Inferior parietal cortex (tissue), 1 donor: ENCODE measurements at regions not wholly inside any gene's neighbourhood (a gene's known extent, or its start where the extent isn't known, plus 50 kb on each side); places are given as distances from the start of the nearest gene placed in this dataset.
"Not testable (repeated sequence)": the region's sequence is repeated elsewhere in the genome, so short reads cannot be mapped to it uniquely, and the experiment has no call there.

Experiments
- DNase-seq: peaks from one replicate; pipeline ENCODE4 v3.0.0-alpha.2; 2016; ENCODE audit errors: extremely low spot score

DNA sequence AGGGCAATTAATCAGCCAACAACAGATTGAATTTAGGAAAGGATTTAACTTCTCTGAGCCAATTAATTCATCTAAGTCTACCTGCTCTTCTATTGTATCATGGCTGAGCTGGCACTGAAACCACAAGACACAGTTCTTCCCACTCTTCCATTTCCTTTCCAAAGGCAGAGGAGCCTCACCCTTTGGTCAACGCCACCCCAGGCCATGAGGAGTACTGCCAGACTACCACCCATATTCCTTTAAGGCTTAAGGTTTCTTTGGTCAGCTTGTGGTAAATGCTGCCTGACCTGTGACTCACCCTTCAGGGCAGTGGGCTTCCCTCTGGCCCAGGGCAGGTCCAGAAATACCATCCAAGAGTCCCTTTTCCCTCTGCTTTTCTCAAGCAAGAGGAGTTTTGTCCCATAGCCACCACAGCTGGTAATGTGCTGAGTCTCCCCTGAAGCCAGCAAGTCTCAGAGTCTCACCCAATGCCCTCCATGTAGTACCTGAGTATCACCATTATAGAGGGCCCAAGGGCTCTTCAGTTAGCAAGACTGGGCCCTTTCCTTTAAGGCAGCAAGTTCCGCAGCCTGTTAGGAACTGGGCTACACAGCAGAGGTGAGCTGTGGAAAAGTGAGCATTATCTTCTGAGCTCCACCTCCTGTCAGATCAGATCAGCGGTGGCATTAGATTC, 900.5 kb upstream of the CRIM1 start:
- no peak for DNase-seq

DNA sequence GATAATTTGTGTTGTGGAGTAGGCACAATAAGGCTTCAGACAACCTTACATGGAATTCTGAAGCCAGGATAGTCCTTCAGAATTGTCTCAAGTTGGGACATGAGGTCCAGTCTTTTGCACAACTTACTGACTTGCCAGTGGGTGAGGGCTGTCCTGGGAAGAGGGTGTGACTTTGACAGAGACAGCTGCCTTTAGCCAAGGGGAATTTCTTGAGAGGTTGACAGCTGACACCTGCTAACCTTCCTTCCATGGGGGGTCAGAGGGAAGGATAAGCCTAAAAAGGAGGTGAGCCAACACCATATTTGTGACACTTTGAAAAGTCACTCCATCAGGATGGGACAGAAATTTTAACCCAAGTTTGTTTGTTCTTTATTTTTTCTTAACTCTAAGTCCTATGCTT, 907.8 kb upstream of the CRIM1 start:
- DNase-seq = no peak

DNA sequence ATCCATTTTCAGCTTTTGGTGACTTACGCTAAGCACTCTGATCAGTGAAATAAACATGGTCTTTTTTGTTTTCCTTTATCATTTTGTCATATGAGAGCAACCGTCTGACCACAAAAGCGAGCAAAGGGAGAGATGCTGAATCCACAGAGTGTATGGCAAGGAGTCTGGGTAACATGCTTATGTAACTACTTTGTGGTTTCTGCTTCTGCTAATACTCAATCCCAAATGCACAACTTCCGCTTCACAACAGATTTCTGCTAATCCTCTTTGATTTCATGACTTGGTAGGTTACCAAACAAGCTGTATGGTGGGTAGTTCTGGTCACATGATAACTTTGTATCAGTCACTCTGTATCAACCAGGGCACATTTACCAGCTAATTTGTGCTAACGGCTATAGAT, 908.4 kb upstream of the CRIM1 start:
- DNase-seq = no peak

DNA sequence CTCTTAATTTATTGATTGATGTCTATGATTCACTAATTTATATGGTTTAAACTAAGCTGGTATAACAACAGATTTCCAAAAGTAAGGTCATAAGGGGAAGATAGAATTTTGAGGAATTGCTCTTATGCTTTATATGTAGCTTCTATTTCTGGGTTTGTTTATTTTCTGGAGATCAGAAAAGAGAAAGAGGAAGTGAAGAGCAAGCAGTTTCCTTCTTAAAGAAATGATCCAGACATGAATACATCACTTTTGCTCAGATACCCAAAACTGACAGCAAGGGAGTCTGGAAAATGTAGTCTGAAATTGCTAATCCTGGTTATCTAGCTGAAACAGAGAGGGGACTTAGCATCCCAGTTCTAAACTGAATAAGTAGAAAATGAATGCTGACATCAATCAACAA, 912.5 kb upstream of the CRIM1 start:
- DNase-seq = no peak

DNA sequence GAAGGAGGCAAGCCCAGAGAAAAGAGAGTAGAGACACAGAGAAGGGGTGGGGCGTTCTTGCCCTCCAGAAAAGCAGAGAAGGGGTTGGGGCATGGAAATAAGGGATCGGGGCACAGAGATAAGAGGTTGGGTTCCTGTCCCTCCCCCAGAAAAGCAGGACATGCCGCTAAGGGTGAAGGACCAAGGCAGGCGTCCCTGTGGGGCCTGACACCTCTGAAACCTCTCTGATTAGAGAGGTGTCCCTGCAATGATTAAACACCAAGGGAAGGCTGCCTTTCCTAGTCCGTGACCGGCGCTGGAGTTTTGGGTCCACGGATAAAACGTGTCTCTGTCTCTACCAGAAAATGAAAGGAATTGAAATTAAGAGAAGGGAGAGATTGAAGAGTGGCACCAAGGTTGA, 914.0 kb upstream of the CRIM1 start:
- DNase-seq = not testable (repeated sequence)

DNA sequence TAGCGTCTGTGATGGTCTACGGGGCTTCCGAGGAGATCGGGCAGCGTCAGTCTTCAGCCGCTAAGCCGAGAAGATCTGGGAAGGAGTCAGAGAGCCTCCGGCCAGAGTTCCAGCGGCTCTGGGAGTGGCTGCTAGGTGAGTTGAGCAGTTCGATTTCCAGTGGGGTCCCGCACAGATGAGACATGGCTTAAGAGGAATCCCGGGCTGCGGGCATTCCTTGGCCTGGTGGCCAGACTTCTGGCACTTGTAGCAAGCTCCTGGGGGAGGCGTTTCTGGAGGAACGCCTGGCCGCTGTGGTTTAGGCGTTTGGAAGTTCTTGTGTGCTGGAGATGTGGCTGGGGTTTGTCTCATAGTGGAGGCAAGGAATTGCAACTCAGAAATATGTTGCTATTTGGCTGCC, 915.3 kb upstream of the CRIM1 start:
- DNase-seq = not testable (repeated sequence)

DNA sequence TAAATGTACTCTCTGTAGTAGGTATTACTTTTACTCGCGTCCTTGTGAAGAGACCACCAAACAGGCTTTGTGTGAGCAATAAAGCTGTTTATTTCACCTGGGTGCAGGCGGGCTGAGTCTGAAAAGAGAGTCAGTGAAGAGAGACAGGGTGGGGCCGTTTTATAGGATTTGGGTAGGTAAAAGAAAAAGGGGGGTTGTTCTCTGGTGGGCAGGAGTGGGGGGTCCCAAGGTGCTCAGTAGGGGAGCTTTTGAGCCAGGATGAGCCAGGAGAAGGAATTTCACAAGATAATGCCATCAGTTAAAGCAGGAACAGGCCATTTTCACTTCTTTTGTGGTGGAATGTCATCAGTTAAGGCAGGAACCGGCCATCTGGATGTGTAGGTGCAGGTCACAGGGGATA, 918.7 kb upstream of the CRIM1 start:
- DNase-seq = not testable (repeated sequence)

DNA sequence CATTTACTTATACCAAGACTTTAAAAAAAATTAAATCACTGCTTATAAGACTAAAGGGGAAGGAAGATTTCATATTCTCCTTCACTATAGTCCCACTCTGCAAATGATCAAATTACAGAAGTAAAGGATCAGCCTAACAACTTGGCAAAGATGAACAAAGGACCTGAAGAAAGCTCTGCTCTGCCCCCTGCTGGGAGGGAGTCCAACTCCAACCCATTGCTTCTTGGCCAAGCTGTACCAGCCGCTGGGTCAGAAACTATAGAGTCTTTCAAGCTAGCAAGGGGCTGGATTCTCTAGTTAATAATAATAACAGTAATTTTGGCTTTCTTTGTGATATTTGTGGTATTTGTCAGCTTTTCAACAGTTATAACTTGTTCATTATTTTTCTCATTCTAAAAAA, 927.0 kb upstream of the CRIM1 start:
- DNase-seq = peak; percentile 49

DNA sequence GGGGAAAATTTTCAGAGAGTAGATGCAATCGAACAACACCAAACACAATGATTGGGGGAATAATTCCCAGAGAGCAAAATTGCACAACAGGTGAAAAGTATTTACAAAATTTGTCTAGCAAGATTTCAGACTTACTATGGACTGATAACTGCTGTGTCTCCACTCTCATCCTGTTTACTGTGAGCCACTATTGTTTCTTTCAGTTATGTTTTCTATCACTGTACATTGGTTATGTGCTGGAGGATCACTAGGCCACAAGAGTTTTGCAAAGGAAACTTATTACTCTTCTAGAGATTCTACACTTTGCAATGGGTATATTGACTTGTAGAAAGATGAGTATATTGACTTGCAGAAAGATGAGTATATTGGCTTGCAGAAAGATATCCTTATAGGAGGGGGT, 934.1 kb upstream of the CRIM1 start:
- DNase-seq = no peak

DNA sequence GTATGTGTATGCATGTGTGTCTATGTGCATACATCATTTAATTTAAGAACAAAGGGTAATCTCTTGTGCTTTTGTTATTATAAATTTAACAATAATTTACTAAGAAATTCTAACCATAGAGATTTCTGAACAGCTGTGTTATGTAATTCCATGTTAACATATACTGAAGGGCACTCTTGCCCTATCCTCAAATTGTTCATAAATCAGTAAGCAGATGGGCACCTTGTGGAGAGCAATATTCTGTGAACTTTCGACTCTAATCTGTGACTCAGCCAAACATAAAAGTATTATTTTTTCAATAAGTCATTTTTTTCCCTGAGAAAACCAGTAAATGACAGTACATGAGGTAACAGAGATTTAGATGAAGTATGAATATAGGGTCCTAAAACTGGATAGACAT, 938.3 kb upstream of the CRIM1 start:
- no peak for DNase-seq

DNA sequence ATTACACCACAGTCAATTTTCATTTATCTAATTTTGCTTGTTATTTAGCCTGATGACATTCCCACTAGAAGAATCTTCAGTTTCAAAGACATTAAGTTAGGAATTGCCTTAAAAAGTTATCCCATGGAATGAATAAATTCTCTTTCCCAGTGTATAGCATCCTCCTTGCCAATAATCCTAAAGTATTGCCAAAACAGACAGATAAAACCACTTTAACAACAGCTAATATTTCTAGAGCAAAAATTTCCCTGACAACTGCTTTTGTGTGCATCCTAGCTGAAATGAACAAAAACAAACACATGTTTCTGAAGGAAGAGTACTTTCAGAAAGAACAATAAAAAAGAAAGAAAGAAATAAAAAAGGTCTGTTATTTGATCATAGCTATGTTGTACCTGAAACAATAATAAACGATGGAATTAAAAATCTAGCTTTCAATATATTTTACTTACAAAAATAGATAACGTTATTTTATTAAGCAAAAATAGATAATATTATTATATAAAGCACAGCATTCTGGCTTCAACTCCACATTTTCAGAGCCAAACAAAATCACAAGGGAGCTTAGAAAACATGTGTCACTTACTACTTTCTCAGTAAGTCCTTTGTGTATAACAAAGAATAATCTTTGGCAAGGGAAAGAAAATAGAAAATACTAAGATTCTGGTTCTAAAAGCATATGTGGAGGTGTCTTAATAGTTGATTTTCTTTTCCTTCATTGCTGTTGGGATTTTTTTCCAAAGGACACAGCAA, 939.0 kb upstream of the CRIM1 start:
- DNase-seq = no peak

DNA sequence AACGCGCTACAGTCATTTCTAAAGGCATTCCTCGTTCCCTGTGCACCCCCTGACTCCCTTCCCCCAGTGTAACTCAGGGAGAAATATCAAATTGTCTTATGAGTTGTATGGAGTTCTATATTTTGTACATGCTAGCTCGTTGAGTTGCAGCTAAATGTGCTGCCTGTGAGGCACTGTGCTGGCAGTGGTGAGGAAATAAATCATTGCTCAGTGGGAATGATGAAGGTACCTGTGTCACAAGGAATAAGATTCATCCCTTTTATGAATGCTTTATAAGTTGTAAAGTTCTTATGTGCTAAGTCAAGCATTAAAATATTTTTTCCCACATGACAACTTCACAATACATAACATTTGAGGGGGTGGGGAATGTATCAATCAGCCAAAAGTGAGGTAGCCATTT, 939.6 kb upstream of the CRIM1 start:
- DNase-seq = no peak

DNA sequence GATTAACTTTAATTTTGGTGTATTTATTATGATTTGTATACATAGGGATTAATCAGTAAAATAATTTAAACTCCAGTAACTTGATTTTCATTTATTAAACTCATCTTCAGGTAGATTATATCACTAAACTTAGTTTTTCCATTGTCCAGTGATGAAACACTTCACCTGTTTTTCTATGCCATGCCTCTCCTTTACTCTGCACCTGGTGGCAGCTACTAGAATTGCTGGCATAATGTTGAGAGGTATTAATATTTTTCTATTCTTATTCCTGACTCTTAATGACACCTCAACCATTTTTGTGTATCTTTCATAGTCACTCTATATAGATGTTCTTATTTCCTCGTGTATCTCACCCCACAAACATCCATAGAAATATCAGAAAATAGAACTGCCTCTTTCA, 940.3 kb upstream of the CRIM1 start:
- DNase-seq = no peak

DNA sequence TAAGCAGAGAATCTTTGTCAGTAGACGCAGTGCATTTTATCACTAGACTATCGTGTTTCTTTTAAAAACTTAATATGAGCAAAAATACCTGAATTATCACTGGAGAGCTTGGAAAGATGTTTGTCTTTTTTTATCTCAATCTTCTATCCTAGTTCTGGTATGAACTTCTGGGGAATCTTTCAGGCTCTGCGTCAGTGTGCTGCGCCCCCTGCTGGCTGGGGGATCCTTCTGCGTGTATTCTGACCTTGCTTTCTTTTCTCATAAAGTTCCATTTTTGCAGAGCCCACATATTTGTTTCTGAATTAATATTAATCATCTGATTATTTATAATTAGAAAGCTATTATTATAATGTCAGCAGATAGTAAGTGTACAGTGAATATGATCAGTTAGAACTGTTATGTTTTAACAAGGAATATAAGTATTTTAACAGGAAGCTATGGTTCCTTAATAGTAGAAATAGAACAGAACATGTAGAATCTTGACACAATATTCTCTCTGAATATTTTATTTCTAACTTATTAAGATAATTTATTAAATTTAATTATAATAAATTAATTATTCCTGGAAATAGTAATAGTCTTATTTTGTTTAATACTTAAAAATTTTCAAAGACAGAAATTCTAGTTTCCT, 945.0 kb upstream of the CRIM1 start:
- peak; percentile 81 for DNase-seq

DNA sequence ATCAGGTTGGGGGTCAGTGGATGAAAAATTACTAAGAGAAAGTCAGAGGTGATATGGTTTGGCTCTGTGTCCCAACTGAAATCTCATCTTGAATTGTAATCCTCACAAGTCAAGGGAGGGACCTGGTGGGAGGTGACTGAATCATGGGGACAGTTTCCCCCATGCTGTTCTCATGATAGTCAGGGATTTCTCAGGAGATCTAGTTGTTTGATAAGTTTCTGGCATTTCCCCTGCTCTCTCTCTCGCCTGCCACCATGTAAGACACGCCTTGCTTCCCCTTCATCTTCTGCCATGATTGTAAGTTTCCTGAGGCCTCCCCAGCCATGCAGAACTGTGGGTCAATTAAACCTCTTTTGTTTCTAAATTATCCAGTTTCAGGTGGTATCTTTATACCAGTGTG, 945.8 kb upstream of the CRIM1 start:
- DNase-seq = no peak

DNA sequence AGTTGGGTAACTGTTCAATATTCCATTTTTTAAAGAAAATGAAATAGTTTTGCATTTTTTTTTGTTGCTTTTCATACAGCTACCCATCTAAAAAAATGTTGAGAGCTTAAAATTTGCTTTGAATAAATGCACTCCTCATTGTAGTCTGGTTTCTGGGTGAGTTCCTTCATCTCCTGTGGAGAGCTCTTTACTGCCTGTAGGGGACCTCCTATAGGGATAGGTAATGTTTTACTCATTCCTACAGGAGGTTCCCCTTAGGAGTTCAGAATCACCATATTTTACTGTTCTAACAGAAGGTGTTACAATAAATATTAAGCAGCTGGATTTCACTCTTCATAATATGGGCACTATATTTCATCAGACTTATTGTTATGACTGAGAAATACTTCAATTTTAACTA, 947.3 kb upstream of the CRIM1 start:
- no peak for DNase-seq

DNA sequence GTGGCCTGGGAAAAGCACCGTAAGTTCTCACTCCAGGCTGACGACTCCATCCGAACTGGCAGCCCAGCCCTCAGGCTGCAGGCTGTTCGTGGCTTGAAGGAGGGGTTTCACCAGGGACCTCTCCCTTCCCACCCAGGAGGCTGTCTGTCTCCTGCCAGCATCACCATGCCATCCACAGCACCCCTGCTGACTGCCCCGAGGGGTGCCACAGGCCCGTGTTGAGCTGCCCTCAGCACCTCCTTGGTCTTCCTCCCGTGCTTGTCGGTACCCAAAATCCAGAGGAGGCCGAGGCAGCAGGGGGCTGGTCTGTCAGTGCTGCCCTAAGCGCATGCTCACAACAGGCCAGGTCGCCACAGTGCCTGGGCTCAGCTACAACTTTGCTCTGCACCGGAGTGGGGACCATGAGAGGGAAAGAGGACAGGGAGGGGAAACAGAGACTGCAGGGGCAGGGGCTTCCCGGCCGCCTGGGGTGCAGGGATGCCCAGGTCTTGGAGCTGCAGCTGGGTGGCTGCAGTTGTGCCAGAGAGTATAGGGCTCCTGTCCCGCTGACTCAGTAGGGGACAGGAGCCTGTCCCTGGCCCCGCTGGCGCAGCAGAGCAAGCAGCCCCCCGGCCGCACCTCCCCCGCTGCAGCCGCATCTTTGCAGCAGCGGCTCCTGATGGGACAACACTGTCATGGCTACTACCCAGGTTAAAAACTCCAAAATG, 963.7 kb upstream of the CRIM1 start:
- no peak for DNase-seq

DNA sequence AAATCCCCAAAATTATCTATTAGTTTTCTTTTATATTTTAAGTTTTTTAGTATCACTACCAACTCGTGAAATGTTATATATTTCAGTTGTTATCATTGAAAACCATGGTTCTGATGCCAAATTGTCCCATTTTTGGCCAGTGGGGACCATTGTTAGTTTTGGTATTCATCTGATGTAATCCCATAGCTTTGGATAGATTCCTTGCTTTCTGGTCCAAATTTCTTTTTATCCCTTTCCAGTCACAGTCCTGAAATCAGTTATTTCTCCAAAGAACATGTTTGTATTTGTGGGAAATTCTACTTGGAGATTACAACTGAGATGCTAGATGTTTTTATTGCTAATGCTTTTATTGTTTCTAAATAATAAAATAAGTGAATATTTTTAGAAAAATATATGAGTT, 976.8 kb upstream of the CRIM1 start:
- no peak for DNase-seq

DNA sequence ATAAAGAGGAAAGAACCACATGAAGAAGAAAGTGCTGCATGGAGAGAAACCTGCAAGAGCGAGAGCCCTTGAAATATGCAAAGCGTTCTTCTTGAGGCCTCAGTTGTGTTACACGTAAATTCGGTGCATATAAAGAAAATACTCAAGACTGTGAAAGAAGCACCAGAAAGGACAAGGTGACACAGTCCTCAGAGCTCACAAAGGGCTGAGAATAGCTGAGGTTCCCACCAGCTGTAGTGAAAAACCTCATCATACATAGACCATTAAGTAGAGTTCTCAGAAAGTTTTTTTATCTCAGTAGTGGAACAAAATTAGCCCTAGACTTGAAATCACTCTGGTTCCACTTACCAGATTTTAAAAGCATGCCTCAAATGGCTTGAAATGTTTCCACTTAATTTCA, 980.7 kb upstream of the CRIM1 start:
- no peak for DNase-seq

DNA sequence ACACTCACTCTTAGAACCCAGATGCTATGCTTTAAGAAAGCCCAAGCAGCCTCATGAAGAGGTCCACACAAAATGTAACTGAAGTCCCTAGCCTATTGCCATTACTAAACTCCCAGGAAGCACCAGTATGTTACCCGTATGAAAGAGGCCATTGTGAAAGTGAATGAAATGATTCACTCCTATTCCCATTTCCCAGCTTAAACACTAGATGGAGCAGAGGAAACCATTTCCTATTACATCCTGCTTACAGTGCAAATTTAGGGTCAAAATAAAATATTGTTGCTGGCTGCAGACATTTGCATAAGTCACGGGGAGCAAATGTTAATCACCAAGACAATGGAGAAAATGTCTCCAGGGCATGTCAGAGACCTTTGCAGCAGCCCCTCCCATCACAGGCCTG, 989.7 kb upstream of the CRIM1 start:
- DNase-seq = no peak

DNA sequence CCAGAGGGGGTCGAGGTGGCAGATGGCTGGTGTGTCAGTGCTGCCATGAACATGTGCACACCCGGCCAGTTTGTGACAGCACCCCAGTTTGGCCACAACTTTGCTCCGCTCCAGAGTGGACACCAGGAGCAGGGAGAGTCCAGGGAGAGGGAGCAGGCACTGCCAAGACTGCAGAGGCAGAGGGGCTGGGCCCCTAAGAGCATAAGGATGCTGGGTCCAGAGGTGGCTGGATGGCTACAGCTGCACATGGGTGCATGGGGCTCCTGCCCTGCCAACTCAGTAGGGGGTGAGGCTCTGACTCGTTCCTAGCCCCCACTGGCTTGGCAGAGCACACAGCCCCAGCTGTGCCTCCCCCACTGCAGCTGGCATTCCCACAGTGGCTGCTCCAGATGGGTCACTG, 999.2 kb upstream of the CRIM1 start:
- no peak for DNase-seq

DNA sequence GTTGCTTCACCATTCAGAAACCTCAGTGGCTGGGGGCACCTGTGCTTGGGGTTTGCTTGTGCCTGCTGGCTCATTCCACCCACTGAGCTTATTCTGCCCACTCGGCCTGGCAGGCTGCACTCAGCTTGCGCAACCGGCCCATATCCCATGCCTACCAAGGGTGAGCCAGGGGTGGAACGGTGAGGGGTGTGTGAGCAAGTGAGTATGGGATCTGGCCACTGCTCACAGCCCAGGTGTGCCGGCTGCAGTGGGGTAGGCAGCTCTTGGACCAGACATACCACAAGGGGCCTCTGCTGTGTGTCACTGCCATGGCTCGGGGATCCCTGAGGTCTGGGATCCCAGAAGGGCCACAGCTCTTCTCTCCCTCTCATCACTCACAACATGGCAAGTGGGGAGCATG, 1000.5 kb upstream of the CRIM1 start:
- DNase-seq = no peak

DNA sequence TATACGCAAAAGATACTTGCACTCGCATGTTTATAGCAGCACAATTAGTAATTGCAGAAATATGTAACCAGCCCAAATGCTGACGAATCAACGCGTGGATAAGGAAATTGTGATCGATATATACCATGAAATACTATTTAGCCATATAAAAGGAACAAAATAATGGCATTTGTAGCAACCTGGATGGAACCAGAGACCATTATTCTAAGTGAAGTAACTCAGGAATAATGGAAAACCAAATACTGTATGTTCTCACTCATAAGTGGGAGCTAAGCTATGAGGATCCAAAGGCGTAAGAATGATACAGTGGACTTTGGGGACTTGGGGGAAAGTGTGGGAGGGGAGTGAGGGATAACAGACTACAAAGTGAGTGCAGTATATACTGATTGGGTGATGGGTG, 1008.0 kb upstream of the CRIM1 start:
- DNase-seq = no peak
